Inflammatory macrophage treated with lipopolysaccharide for 1 hour (primary cell): ENCODE measurements at regions not wholly inside any gene's neighbourhood (a gene's known extent, or its start where the extent isn't known, plus 50 kb on each side); places are given as distances from the start of the nearest gene placed in this dataset.

Experiments
- DNase-seq, 2 donors: peaks; one replicate each; pipeline ENCODE4 v3.0.0-alpha.2; 2020 to 2022

DNA sequence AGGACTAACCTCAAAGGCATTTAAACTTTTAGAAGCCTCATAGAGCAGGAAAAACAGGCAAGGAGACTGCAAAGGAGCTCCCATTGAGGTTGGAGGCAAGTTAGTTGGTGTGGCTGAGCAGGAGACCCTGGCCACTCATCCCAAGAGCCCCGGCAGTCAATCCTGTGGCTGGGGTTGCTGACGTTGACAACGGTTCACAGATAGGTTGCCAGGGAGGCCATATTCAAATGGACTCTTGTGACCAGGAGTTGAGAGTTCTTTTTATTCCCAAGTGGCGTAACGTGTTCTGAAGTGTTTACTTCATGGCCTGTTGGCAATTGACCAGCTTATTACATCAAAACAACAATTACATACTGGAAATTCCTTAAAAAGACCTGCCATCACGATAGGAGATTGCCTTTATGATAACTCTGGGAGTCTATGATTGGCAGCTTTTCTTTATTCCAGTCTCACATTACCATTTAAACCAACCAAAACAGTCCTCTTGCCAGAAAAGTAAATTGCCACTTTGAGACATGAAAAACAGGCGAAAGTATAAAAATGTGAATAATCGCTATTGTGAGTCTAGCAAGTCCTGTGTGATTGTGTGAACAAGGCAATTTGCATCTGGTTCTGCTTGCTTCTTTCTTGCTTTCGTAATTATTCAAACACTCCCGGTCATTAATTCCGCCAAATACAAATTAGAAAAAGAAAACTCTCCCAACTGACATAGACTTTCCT is 394.9 kb downstream of the MED10 start:
- no peak for DNase-seq

- DNase-seq = no peak
Measured at GRCh38 chr5:5981562-5981961, 396.8 kb downstream of the MED10 start.

- no peak for DNase-seq
Measured at GRCh38 chr5:5980538-5980895, 397.8 kb downstream of the MED10 start.

GRCh38 chr5:5979761-5980537 is 398.4 kb downstream of the MED10 start:
- DNase-seq = no peak

DNA sequence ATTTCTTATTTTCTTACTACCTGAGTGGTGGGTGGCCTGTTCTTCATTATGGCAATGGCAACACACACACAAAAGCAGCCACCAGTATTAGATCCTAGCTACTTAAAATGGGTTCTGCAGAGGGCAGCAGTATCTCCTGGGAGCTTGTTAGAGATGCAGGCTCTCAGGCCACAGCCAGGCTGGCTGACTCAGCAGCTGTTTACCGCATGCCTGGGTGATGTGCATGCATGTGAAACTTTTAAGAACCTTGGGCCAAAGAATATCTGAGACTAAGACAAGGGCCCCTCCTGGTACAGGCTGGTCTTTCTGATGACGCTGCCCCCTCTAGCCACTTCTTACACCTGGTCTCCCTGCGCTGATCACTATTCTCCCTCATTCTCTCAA is 399.0 kb downstream of the MED10 start:
- no peak for DNase-seq

GRCh38 chr5:5978501-5979376 is 399.6 kb downstream of the MED10 start:
- no peak for DNase-seq

DNA sequence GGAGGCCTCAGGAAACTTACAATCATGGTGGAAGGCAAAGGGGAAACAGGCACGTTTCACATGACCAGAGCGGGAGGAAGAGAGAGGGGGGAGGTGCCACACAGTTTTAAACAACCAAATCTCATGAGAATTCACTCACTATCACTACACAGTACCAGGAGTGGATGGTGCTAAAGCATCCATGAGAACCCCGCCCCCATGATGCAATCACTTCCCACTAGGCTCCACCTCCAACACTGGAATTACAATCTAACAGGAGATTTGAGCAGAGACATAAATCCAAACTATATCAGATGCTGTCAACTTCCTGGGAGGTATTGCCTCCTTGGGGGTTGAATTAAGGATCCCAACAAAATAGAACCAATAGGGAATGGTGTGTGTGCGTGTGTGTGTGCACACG is 407.1 kb downstream of the MED10 start:
- no peak for DNase-seq

DNA sequence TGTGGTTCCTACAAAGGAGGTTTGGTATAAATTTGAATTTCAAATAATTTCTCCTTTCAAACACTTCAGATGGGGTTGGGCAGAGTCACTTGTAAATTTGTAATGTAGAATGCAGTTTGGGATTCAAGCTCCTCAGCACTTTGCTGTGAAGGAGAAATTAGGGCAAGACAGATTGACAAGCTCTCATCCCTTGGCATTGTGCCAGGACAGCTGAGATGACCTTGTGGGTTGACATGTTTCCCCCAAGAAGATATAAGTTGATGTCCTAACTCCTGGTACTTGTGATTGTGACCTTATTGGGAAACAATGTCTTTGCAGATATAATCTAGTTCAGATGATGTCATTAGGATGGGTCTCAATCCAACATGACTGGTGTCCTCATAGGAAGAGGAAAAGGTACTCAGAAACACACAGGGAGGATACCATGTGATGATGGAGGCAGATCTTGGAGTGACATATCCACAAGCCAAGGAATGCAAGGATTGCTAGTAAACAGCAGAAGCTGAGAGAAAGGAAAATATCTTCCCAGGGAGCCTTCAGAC is 408.3 kb downstream of the MED10 start:
- DNase-seq = no peak

DNA sequence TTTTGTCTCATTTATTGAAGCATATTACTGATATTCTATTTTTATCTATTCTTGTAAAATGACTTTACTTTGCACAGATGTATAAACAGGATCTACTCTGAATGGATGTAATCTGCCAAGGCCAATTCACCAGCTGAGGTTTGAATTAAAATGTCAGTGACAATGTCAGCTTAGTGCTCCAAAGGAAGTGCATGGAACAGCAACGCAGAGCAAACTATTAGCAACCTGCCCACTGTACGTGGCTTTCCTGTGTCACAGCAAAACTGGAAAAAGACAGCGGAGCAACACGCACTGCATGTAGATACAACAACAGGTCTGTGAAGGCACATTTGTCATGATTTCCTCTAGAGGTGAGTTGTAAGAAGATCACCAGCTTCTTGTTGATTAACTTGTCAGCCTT is 409.4 kb downstream of the MED10 start:
- no peak for DNase-seq

DNA sequence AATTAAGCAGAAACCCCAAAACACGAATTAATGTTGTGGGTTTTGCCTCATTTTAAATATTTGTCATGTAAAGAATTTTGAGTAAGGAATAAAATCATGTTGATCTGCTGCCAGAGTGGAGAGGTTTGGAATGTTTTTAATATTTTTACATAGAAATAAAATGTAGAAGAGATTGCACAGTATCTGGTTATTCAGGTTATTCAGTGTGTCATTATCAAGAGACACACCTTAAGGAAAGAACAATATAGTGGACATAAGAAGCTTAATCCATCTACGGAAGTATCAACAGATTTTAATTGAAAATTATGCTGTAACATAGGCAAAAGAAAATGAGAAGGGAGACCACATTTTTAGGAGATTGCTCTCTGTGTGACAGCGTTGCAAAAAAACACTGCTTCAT is 410.4 kb downstream of the MED10 start:
- DNase-seq = no peak

- no peak for DNase-seq
Measured at GRCh38 chr5:5967373-5967772, 411.0 kb downstream of the MED10 start.

- no peak for DNase-seq
Measured at GRCh38 chr5:5965132-5965531, 413.2 kb downstream of the MED10 start.

DNA sequence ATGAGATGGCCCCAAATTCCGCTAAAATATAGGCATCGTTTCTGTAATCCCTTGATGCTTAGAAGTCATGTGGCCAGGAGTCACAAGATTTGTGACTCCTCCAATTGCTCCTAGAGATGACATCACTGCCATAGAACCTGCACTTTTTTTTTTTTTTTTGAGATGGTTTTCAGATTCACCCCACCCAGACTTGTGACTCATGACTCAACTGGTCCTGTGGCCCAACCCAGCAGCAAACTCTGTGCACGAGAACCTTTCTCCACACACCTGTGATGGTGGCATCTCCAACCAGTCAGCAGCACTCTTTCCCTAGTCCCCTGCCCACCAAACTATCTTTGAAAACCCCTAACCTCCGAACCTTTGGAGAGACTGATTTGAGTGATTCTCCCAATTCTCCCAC is 414.0 kb downstream of the MED10 start:
- no peak for DNase-seq

DNA sequence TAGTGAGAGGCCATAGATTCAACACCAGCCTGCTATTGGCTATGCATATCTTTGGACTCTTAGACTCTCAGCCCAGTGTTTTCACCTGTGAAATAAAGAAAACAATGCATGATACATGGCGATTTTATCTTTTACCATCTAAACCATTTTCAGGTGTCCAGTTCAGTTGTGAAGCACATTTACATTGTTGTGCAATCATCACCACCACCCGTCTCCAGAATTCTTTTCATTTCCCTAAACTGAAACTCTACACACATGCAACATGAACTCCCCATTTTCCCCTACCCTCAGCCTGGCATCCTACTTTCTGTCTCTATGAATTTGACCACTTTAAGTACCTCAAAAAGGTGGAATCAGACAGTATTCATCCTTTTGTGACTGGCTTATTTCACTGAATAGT is 420.6 kb downstream of the MED10 start:
- no peak for DNase-seq

- DNase-seq = no peak
Measured at GRCh38 chr5:5954275-5954598, 424.1 kb downstream of the MED10 start.

DNA sequence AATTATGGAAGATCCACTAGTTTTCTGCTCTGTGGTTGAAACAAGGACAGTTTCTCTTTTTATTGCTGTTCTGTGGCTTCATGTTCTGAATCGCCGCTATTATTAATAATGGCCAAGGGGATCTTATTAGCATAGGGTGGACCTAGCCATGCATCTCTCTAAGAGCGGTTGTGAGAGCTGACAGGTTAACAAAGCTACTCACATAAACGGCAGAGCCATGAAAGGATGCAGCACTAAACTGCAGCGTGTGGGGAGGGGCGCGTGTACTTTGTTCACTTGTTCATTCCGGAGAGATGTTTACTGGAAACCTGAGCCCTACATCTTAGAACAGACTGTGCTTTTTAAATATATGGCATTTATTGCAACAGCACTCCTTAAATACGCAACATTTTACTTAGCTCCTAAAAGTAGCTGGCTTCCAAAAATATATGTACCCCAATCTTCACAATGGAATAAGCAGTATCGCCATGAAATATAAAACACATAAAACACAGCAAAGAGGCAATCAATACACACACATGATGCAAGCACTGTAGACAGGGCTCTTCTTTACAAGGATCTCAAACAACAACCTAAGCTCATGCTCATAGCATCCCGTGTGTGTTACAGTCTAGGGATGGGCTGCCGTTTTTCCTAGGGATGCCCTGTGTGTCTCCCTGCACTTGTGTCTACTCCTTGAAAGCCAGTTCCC is 424.6 kb downstream of the MED10 start:
- DNase-seq = no peak

DNA sequence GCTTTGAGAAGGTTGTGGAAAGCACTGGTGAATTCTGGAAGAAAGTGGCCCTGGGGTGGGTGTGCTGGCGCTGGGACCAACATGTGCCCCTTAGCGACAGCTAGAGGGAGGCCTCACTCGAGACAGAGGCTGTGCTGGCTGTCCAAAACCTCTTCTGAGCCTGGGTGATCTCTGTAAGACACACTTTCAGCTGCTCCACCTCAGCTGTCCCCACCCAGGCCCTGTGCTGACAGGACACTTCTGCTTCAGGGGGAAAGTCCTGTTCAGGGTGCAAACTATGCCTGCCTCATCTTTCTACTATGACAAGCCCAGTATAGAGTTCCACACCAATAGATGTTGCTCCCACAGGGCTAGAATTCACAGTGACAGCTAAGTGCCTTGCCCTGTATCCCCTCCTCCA is 426.4 kb downstream of the MED10 start:
- DNase-seq = no peak

GRCh38 chr5:5950658-5951057 is 427.7 kb downstream of the MED10 start:
- DNase-seq = no peak

DNA sequence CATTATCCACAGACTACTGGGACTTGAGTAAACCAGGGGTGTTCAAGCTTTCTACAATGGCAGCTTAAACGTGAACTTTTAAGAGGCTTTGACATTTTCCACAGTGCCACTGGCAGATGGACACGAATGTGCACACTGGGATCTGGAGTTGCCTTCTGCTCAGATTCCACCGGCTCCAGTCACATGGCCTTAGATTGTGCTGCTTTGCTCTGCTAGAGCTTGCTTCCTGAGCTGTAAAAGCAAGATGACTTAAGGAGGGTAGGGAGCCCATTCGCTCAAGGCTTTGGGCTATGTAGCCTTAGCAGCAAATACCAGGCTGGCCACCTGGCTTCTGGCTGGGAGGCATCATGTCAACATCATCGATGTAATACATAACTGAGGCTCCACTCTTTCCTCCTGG is 436.9 kb downstream of the MED10 start:
- DNase-seq = no peak

DNA sequence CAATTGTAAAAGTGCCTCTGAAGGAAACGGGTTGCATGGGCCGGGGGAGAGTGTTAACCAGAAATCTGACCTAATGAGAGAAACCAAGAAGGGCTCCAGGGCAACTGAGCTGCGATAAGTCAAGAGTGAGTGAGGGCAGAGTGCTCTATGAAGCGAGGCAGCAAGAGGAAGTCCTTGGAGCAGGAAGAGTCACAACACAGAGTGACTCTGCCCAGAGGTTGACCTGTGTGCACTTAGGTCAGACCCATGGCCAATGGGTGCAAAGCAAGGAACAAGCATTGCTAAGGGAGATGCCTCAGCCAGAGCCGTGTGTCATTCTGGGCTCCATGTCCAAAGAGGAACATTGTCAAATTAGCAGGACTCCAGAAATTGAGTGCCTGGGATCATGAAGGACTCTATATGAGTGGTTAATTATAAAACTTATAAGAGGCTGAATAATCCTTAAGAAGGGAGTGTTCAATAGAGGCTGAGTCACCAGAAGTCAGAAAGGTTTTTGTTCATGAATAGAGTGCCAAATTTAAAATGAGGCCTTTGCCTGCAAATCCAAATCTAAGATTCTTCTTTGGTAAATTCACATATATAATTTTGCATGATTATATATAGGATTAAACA is 438.5 kb downstream of the MED10 start:
- DNase-seq = no peak

GRCh38 chr5:5933651-5934050 is 444.7 kb downstream of the MED10 start:
- DNase-seq = no peak

- DNase-seq = no peak
Measured at GRCh38 chr5:5932824-5933223, 445.5 kb downstream of the MED10 start.

DNA sequence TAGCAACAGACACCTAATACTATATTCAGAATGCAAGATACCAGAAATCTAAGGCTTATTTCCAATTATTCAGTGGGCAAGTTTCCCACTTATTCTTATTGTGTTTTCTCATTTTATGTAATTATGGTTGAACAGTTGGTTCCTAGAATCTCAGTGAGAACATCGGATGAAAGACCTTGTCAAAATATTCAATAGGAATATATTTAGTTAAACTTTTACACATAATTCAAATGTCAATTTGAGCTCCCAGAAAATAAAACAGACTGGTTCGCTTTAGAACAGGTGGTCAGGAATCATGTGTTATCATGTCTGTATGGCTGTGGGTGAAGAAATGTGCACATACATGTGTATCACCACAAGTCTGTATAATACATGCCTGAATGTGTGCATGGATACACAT is 447.8 kb downstream of the MED10 start:
- DNase-seq = no peak
